Nephron (organoid): ENCODE measurements at regions not wholly inside any gene's neighbourhood (a gene's known extent, or its start where the extent isn't known, plus 50 kb on each side); places are given as distances from the start of the nearest gene placed in this dataset.

Experiments used
- H3K27ac Mint-ChIP-seq, 3 experiments: 2 replicates each; pipeline ENCODE4 v1.8.0; 2020; ENCODE audit warnings: mixed read lengths in 3 of 3, mild to moderate bottlenecking in 2 of 3, moderate library complexity in 1 of 3
- H3K27me3 Mint-ChIP-seq: 2 replicates; pipeline ENCODE4 v1.8.0; 2021; ENCODE audit warnings: low read depth, mild to moderate bottlenecking, moderate library complexity, mixed read lengths
- H3K36me3 Mint-ChIP-seq: 2 replicates; pipeline ENCODE4 v1.8.0; 2020; ENCODE audit warnings: low read depth, mixed read lengths
- H3K4me1 Mint-ChIP-seq: 2 replicates; pipeline ENCODE4 v1.8.0; 2020; ENCODE audit warnings: mixed read lengths
- H3K4me3 Mint-ChIP-seq, 3 experiments: 2 replicates each; pipeline ENCODE4 v1.8.0; 2020; ENCODE audit warnings: mild to moderate bottlenecking in 3 of 3, mixed read lengths in 3 of 3, moderate library complexity in 2 of 3
- H3K9me3 Mint-ChIP-seq: 2 replicates; pipeline ENCODE4 v1.8.0; 2020; ENCODE audit warnings: mixed read lengths
- CTCF ChIP-seq, 3 experiments: fragments of 200-600 bp; sonication (generic); IDR thresholded peaks; one replicate each; pipeline ENCODE4 v1.5.0; 2021; ENCODE audit warnings: antibody characterized with exemption in 3 of 3; ENCODE audit not compliant: unreplicated experiment in 3 of 3

GRCh38 chrX:82912382-82912781 is 595.7 kb upstream of the POU3F4 start:
- H3K4me1 Mint-ChIP-seq = no peaks in the 10 kb centered on the region
- H3K4me3 Mint-ChIP-seq = no peak overlapping the region
- H3K27ac Mint-ChIP-seq = no peak overlapping the region
- H3K27me3 Mint-ChIP-seq = no peaks in the 10 kb centered on the region
- peaks cover 2% of the 10 kb centered on the region for H3K9me3 Mint-ChIP-seq
- TF ChIP-seq CTCF (IDR thresholded peaks at IDR 0.05; ENCODE audit: unreplicated experiment in 3 of 3) = no peak
- no peaks in the 10 kb centered on the region for H3K36me3 Mint-ChIP-seq

GRCh38 chrX:82934980-82935379 is 573.1 kb upstream of the POU3F4 start:
- no peak for TF ChIP-seq CTCF (IDR thresholded peaks at IDR 0.05; ENCODE audit: unreplicated experiment in 3 of 3)
- Mint-ChIP-seq H3K4me3 (no peak overlapping the region), H3K36me3 (no peaks in the 10 kb centered on the region), H3K27ac (no peak overlapping the region), H3K9me3 (peaks cover 2% of the 10 kb centered on the region), H3K27me3 (no peaks in the 10 kb centered on the region), H3K4me1 (no peaks in the 10 kb centered on the region)

GRCh38 chrX:82945332-82945731 is 562.8 kb upstream of the POU3F4 start:
- Mint-ChIP-seq H3K36me3 (no peaks in the 10 kb centered on the region), H3K27ac (no peak overlapping the region), H3K4me1 (no peaks in the 10 kb centered on the region), H3K27me3 (no peaks in the 10 kb centered on the region), H3K9me3 (peaks cover 14% of the 10 kb centered on the region), H3K4me3 (no peak overlapping the region)
- no peak for TF ChIP-seq CTCF (IDR thresholded peaks at IDR 0.05; ENCODE audit: unreplicated experiment in 3 of 3)

- Mint-ChIP-seq H3K27ac (no peak overlapping the region), H3K9me3 (peaks cover 3% of the 10 kb centered on the region), H3K4me1 (no peaks in the 10 kb centered on the region), H3K36me3 (no peaks in the 10 kb centered on the region), H3K4me3 (no peak overlapping the region), H3K27me3 (no peaks in the 10 kb centered on the region)
- no peak for TF ChIP-seq CTCF (IDR thresholded peaks at IDR 0.05; ENCODE audit: unreplicated experiment in 3 of 3)
These were observed 547.0 kb upstream of the POU3F4 start for GRCh38 chrX:82961129-82961528.

GRCh38 chrX:82973646-82974045 is 534.4 kb upstream of the POU3F4 start:
- Mint-ChIP-seq H3K27ac (no peak overlapping the region), H3K4me3 (no peak overlapping the region), H3K27me3 (no peaks in the 10 kb centered on the region), H3K4me1 (no peaks in the 10 kb centered on the region), H3K9me3 (peaks cover 2% of the 10 kb centered on the region), H3K36me3 (no peaks in the 10 kb centered on the region)
- no peak for TF ChIP-seq CTCF (IDR thresholded peaks at IDR 0.05; ENCODE audit: unreplicated experiment in 3 of 3)

GRCh38 chrX:82998163-82998562 is 509.9 kb upstream of the POU3F4 start:
- H3K27me3 Mint-ChIP-seq = no peaks in the 10 kb centered on the region
- H3K9me3 Mint-ChIP-seq = peaks cover 5% of the 10 kb centered on the region
- no peaks in the 10 kb centered on the region for H3K4me1 Mint-ChIP-seq
- no peak for TF ChIP-seq CTCF (IDR thresholded peaks at IDR 0.05; ENCODE audit: unreplicated experiment in 3 of 3)
- no peak overlapping the region for H3K4me3 Mint-ChIP-seq
- no peak overlapping the region for H3K27ac Mint-ChIP-seq
- H3K36me3 Mint-ChIP-seq = no peaks in the 10 kb centered on the region
